Amygdala (tissue), 56 donors: ENCODE measurements at regions not wholly inside any gene's neighbourhood (a gene's known extent, or its start where the extent isn't known, plus 50 kb on each side); places are given as distances from the start of the nearest gene placed in this dataset.
"Not testable (repeated sequence)": the region's sequence is repeated elsewhere in the genome, so short reads cannot be mapped to it uniquely, and the experiment has no call there.

ENCODE experiments used
- DNase-seq, 56 donors: peaks; one replicate each; lab custom pipeline; 2025; lab: John Stamatoyannopoulos, UW

DNA sequence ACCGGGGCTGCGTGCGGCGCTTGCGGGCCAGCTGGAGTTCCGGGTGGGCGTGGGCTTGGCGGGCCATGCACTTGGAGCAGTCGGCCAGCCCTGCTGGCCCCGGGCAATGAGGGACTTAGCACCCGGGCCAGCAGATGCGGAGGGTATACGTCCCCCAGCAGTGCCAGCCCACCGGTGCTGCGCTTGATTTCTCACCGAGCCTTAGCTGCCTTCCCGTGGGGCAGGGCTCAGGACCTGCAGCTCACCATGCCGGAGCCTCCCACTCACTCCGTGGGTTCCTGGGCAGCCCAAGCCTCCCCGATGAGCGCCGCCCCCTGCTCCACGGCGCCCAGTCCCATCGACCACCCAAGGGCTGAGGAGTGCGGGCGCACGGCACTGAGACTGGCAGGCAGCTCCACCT lies 51.4 kb upstream of the INPP4B start:
- DNase-seq: not testable (repeated sequence)

DNA sequence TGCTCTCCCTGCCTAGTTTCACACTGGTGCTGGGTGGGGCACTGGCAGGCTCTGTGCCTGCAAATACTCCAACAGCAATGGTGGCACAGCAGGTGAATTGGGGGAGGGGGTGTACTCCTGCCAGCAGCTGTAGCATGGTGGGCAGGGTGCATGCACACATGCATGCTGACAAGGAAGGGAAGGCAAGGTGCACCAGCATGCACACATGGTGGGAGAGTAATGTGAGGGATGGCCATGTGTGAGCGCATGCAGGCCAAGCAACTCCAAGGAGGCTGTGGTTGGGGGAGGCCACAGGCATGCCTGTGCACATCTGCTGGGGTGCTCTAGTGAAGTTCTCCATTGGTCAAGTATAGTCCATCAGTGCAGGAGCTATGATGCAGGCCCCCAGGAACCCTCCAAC lies 54.5 kb upstream of the INPP4B start:
- no peak for DNase-seq

DNA sequence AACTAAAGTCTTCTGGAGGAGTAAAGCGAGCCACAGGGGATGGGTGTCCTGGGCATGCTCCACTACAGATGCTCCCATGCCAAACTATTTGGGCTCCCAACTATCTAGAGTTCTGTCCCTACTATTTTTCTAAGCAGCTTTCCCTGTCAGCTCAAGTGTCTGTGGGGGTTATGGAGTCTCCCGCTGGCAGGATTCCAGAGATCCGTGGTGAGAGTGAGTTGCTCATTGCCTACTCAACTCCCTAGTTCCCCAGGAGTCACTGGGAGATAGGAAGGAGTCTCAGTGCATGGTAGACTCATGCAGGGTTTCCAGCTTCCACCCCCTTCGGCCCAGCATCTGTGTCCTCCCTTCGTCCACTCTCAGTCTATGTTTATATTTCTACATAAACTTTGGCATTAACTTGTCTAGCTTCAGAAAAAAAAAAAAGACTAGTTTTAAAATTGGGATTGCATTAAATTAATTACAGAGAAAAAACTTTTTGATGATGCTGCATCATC lies 55.1 kb upstream of the INPP4B start:
- peak in 1 of 56 donors; percentile 1 for DNase-seq

DNA sequence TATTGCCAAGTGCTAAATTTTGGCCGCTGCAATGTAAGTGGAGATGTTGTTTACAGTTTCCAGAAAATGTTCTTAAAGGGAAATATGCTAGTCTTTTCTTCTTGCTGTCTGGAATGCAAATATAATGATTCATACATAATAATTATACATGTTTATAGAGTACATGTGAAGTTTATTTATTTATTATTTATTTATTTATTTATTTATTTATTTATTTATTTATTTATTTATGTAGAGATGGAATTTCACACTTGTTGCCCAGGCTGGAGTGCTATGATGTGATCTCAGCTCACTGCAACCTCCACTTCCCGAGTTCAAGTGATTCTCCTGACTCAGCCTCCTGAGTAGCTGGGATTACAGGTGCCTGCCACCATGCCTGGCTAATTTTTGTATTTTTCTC lies 57.5 kb upstream of the INPP4B start:
- DNase-seq: not testable (repeated sequence)

DNA sequence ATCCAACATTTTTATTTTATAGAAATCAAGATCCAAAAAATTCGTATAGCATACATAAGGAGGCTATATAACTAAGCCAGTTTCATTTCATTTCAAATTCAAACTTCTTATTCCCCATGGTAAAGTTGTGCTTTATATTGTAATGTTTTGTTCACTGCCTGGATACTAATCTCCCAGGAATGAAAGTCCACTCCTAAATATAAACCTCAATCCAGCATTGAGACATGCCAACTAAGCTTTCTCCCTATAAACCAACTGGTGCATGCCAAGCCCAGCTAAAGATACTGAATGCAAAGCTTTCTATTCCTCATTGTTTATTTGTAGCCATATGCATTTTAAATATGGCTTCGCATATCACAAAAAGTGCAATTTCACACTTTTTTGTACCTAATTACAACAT lies 63.8 kb upstream of the INPP4B start:
- DNase-seq: no peak

DNA sequence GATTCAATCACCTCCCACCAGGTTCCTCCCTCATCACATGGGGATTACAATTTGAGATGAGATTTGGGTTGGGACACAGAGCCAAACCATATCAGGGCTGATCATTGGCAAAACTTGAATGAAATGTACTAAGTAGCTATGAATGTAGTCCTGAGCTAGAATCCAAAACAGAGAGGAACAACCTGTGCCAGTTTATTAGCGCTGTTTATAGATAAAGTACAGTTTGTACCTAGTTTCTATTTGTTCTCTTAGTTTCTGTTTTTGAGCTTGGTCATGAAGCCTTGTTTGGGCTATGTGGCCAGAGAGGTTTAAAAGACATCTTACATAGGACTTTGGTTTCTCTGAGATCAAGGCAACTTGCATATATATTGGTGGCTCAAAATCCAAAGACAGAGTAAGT lies 66.9 kb upstream of the INPP4B start:
- no peak for DNase-seq

DNA sequence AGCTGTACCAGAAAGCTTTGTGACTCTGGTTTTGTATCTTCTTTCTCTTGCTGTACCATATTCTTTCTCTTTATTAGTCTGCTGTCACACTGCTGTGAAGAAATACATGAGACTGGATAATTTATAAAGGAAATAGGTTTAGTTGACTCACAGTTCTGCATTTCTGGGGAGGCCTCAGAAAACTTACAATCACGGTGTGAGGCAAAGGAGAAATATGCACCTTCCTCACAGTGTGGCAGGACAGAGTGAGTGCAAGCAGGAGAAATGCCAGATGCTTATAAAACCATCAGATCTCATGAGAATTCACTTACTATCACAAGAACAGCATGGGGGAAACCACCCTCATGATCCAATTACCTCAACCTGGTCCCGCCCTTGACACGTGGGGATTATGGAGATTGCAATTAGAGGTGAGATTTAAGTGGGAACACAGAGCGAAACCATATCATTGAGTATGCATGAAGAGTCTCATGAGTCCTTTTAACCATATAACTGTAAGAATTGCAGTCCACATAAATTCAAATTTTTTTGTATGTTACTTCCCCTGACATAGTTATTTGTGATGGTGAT lies 67.4 kb upstream of the INPP4B start:
- DNase-seq: no peak

DNA sequence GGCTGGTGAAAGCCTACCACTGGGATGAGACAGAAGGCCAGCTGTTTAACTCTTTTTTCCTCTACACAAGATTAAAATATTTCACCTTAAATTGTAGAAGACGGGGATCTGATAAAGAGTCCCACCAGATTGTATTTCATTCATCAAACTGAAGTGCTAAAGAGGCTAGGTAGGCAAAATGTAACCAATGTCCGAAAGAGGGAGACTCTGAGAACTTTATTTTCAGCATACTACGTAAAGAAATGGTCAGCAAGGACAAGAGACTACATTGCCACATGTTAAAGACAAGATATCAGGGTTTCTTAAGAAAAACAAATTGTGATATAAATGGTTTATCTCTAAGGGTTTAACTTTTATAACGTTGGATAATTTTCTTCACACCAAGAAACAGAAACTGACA lies 71.6 kb upstream of the INPP4B start:
- no peak for DNase-seq

DNA sequence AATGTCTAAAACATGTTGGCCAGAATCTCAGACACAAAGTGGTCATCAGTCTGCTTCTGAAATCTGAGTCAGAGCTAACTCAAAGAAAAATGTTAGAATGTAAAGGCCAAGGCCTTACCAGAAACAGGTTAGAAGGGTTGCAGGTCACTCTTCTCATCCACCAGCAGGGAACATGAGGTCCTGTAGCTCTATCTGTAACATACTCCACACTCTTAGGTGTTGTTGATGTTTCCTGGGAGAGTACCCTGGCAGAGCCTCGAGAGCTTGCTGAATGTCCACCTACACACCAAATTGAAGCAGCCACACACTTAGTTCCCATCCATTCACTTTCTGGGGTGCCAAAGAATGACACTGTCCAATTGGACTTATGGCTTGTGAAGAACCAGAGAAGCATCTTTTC lies 76.6 kb upstream of the INPP4B start:
- DNase-seq: no peak

DNA sequence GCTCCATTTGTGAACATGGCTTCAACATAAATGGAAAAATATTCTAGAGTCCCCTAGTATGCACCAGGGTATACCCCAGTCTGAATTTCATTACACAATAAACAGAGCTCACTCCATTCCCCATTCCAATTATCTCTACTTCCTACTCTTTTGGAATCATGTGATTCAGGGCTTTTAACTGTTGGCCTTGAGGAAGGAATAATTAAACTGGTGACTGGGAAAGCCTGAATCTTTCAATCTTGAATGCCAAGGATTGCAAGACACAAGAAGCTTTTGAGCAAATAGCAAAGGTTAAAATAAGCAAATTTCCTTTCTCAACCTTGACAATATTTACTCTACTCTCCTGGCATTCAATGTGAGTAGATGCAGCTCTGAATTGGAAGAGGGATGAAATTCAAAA lies 77.5 kb upstream of the INPP4B start:
- DNase-seq: no peak

DNA sequence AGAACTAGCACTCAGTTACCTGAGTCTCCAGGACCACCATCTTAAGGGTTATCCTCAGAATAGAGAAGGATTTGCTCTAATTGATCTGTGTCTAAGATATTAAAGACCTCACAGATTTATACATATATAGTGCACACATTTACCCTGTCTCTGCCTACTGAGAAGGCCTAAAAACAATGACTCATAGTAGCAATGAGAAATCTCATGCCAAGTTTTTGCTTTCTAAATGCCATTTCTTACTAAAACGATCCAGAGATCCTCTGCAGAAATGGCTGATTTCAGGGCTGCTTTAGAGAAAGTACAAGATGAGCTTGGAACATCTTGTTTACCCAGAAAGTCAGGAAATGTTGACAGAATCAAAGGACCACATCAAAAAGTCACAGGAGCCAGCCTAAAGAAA lies 79.1 kb upstream of the INPP4B start:
- no peak for DNase-seq

DNA sequence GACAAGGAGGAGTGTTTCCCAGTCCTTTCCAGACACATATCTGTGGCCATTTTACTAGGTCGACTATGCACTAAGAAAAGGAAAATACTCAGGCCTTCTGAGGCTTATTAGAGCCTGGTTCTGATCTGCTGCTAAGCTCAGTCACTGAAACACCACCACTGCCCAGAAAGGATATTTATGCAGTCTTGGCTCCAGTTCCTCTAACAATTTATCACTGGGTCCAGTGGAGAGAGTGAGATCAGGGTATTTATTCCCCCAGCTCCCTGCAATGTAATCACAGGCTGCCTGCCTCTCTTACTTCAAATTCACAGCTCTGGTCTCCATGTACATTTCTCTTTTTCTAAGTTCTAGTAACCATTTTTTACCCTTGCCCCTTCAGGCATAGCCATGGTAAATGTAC lies 81.6 kb upstream of the INPP4B start:
- no peak for DNase-seq

DNA sequence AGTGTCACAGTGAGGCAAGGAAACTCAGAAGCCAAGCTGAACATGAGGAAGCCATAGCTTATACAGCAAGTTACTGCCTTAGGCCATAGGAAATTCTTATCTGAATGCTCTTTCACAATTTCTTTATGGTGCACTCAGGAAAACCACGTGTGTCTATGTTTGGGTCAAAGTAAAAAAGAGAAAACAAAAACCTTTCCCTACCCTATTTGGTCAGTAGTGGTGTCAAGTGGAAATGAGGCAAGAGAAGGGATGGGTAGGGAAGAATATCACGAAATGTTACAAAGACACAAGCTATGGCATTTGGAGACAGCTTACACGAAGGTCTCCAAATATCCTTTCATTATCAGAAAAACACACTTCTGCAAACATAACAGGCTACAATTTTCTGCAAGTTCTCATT lies 83.4 kb upstream of the INPP4B start:
- DNase-seq: no peak

DNA sequence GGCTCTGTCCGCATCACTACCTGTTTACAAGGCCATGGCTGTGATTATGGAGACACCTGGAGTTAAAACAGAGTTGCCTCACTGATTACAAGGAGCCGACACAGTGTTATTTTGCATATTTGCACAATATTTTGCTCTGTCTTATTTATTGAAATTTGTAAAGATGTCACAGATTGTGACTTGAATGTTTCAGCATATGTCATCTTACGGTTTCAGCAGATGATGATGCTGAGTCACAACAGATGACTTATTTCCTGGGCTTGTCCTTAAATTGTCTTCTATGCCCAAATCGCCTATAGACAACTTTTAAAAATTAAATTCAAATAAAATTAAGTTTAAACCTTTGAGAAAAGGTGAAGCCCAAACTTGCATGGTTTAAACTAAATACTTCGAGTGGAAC lies 87.1 kb upstream of the INPP4B start:
- peak in 1 of 56 donors; percentile 9 for DNase-seq

DNA sequence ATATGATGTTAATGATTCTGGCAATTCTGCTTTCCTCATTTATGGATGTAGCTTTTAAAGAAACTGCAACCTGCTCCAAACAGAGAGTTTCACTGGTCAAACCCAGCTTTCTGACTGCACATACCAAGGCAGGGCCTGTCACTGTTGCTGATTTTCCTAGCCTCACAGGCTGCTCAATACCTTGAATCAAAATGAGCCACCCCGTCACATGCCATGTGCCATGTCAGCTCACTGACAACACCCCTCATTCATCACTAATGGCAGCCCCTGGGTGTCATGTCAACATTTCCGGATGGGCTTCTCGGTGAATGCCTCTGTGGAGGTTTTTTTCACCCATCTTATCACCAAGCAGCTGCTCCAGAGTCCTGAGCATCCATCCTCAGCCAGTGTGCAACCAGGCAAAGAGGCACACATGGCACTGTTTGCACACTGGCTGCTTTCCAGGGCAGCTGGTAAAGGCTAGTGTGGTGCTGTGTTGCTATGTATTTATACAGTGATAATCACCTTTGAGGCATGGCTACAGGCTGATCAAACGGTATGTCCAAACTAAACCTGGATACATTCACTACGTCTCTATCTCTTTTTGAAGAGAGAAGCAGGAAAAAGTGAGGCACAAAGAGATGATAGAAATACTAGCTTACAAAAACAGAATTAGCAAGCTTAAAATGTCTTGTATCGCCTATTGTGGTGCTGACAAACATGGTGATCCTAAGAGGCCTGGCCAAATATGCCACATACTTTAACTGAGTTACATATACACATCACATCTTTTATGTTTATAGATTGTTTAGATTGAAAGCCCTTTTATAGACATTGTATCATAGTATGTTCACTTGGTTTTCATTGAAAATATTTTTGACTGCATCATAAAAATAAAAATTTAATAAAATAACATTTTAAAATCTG lies 94.6 kb upstream of the INPP4B start:
- DNase-seq: peak in 4 of 56 donors; percentile 1 to 3 (median 2)

DNA sequence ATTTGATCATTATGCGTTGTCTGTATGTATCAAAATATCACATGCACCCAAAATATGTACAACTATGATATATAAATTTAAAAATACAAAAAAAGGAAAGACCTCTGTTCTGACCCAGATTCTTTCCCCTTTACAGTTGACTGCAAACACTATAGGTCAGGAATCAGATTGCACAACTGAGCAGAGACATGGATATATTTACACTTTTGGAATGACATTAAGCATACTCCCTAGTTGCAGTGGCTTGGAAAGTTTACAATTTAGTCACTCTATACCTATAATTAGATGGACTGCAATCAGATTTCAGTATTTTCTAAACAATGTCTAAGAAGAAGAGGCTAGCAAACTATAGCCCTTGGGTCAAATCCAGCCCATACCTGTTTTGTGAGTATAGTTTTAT lies 98.5 kb upstream of the INPP4B start:
- no peak for DNase-seq

DNA sequence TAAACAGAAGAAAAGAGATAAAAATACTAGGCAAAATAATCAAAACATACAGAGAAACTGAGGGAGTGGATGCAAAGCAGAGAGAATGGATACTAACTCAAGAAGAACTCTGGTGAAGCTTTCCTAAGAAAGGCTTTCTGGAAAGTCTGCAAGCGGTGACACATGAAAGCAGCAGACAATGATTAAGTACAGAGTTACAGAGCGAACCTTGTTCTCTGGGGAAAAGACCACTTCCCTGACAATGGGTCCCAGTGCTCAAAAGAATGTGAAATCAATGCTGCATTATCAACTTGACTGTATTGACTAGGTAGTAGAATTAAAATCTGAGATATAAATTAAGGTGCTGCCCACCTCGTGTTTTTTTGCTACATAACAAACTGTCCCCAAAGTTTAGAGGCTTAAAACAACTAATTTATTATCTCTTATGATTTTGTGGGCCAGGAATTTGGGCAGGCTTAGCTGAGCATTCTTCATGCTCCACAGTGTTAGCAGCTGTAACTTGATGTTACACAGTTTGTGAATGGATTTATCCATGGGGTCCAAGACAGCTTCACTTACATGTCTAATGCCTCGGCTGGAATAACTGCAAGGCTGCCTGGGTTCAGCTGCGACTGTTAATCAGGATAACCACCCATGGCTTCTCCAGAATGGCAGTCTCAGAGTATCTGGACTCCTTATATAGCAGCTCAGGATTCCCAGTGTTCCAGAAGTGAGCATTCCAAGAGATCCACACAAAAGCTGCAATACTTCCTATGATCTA lies 106.9 kb upstream of the INPP4B start:
- DNase-seq: no peak

DNA sequence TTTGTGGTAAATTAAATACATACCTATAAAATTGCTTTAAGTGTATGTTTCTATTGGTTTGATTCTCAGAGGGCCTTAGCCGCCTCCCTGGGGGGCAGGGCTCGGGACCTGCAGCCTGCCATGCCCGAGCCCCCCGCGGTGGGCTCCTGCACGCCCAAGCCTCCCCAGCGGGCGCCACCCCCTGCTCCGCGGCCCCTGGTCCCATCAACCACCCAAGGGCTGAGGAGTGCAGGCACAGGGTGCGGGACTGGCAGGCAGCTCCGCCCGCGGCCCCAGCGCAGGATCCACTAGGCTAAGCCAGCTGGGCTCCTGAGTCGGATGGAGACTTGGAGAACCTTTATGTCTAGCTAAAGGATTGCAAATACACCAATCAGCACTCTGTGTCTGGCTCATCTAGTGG lies 108.3 kb upstream of the INPP4B start:
- no peak for DNase-seq

DNA sequence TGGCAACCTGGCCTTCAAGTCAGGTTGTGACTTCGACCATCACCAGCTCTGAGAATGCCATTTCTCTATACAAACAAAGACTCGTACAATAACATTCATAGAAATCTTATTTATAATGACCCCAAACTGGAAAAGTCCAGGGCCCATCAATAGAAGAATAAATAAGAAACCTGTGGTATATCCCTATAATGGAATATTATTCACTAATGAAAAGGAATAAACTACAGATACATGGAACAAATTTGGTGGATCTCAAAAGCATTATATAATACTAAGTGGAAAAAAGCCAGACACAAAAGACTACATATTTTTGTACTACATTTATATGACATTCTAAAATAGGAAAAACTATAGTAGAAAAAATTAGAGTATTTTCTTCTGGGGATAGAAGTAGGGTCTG lies 109.4 kb upstream of the INPP4B start:
- no peak for DNase-seq

DNA sequence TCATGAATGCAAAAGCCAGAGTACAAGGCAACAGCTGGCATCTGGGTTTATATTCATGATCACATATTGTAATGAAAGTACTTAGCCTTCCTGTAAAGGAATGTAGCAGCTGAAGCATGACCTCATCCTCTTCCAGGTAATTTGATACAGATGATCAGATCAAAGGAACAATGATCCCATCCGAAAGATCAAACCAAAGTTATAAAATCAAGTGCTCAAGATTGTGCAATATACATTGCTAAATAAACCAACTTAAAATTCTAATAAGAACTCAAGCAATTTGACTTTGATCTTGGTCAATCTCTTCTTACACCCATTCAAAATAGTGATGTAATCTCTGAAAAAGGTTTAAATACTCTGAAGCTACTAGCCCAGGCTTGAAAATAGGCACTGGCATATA lies 113.1 kb upstream of the INPP4B start:
- no peak for DNase-seq

DNA sequence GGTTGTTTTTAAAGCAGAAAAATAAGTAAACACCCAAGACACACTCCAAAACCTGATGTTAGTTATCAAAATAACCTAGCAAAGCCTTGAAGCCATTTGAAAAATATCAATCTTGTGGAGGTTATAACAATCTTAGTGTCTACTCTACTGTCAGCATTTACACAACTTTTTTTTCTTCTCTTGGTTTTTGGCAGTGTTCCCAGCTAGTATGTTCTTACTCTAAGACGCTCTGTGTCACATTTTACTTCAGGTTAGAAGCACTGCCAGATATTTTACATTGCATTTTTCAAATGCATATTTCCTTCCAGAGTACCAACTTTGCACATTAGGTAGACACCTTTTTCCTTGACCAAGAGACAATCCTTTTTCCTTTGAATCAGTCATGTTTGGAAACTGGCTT lies 114.0 kb upstream of the INPP4B start:
- DNase-seq: no peak
